ENCODE measurements at regions not wholly inside any gene's neighbourhood (a gene's known extent, or its start where the extent isn't known, plus 50 kb on each side); places are given as distances from the start of the nearest gene placed in this dataset.

- Histone ChIP-seq H3K4me2 (ENCODE audit: low read length) (no peak overlapping the region), H3K79me2 (ENCODE audit: insufficient read depth, low read length) (no peaks in the 10 kb centered on the region), H3K9ac (ENCODE audit: low read length) (no peak overlapping the region), H3K27me3 (ENCODE audit: insufficient read depth, low read length) (no peaks in the 10 kb centered on the region), H3K4me1 (ENCODE audit: control insufficient read depth in 1 of 2, insufficient read depth in 2 of 2, low read length in 2 of 2) (no peaks in the 10 kb centered on the region), H3K27ac (ENCODE audit: low read depth, low read length) (no peak overlapping the region), H2AFZ (ENCODE audit: low read depth, low read length, poor library complexity, severe bottlenecking) (no peak overlapping the region), H3K36me3 (ENCODE audit: control insufficient read depth in 1 of 2, insufficient read depth in 2 of 2, low read length in 2 of 2) (no peaks in the 10 kb centered on the region), H4K20me1 (ENCODE audit: insufficient read depth) (no peaks in the 10 kb centered on the region), H3K4me3 (replicated peaks in 1 of 2; ENCODE audit: low read depth in 1 of 2, low read length in 2 of 2) (no peak overlapping the region), H3K9me2 (ENCODE audit: insufficient read depth) (no peaks in the 10 kb centered on the region), H3K9me3 (ENCODE audit: control insufficient read depth in 1 of 2, insufficient read depth in 1 of 2, low read depth in 1 of 2, low read length in 2 of 2) (peaks cover 0 to 19% of the 10 kb centered on the region in 2 experiments; a peak in 2 of 4 replicates)
- DNase-seq (ENCODE audit: low read depth, low spot score): no peak
- intact Hi-C loops (cut with micrococcal nuclease): no loop called here
- no peak for ATAC-seq
- CTCF ChIA-PET: no interaction called here
- no TSS peak for BruUV-seq (replicated peaks)
- RAD21 ChIA-PET (ENCODE audit: low non-redundant PET in 1 of 2, low total read pairs in 2 of 2, uncharacterized antibody in 2 of 2, unreplicated experiment in 2 of 2): no interaction called here
- TF ChIP-seq CEBPB (IDR thresholded peaks at IDR 0.05; ENCODE audit: low read depth): no peak
- TF ChIP-seq SIN3A (IDR thresholded peaks at IDR 0.05; ENCODE audit: low read depth): no peak
- TF ChIP-seq SP1 (IDR thresholded peaks at IDR 0.05; ENCODE audit: low read depth): no peak
- no peak for TF ChIP-seq ZNF274 (IDR thresholded peaks at IDR 0.05; ENCODE audit: low read depth, low read length)
- no peak for TF ChIP-seq JUND (IDR thresholded peaks at IDR 0.05)
- TF ChIP-seq EZH2 (IDR thresholded peaks at IDR 0.05): no peak
- POLR2A ChIA-PET: no interaction called here
Measured at GRCh38 chr9:1254071-1254470, 203.9 kb downstream of the DMRT2 start.

GRCh38 chr9:1256178-1256577 is 206.0 kb downstream of the DMRT2 start:
- Histone ChIP-seq H3K4me2 (ENCODE audit: low read length) (no peak overlapping the region), H3K4me3 (replicated peaks in 1 of 2; ENCODE audit: low read depth in 1 of 2, low read length in 2 of 2) (no peak overlapping the region), H3K9ac (ENCODE audit: low read length) (no peak overlapping the region), H3K79me2 (ENCODE audit: insufficient read depth, low read length) (no peaks in the 10 kb centered on the region), H2AFZ (ENCODE audit: low read depth, low read length, poor library complexity, severe bottlenecking) (no peak overlapping the region), H3K9me3 (ENCODE audit: control insufficient read depth in 1 of 2, insufficient read depth in 1 of 2, low read depth in 1 of 2, low read length in 2 of 2) (peaks cover 0 to 14% of the 10 kb centered on the region in 2 experiments; a peak in 2 of 4 replicates), H3K27ac (ENCODE audit: low read depth, low read length) (no peak overlapping the region), H3K4me1 (ENCODE audit: control insufficient read depth in 1 of 2, insufficient read depth in 2 of 2, low read length in 2 of 2) (no peaks in the 10 kb centered on the region), H3K36me3 (ENCODE audit: control insufficient read depth in 1 of 2, insufficient read depth in 2 of 2, low read length in 2 of 2) (no peaks in the 10 kb centered on the region), H4K20me1 (ENCODE audit: insufficient read depth) (no peaks in the 10 kb centered on the region), H3K27me3 (ENCODE audit: insufficient read depth, low read length) (no peaks in the 10 kb centered on the region), H3K9me2 (ENCODE audit: insufficient read depth) (no peaks in the 10 kb centered on the region)
- DNase-seq (ENCODE audit: low read depth, low spot score) (no peak), ATAC-seq (no peak)
- BruUV-seq (replicated peaks): no TSS peak
- TF ChIP-seq POLR2A (IDR thresholded peaks at IDR 0.05; ENCODE audit: borderline replicate concordance, extremely low read depth, insufficient read depth, insufficient read length) (no peak), POLR2AphosphoS5 (IDR thresholded peaks at IDR 0.05; ENCODE audit: low read depth, low read length) (no peak), CEBPB (IDR thresholded peaks at IDR 0.05; ENCODE audit: low read depth) (no peak), EGR1 (IDR thresholded peaks at IDR 0.05; ENCODE audit: low read depth) (no peak), MAX (IDR thresholded peaks at IDR 0.05) (no peak), EZH2phosphoT487 (IDR thresholded peaks at IDR 0.05; ENCODE audit: borderline replicate concordance) (no peak), CTCF (IDR thresholded peaks at IDR 0.05 in 2 of 3, conservative IDR thresholded peaks at IDR 0.05 in 1 of 3; ENCODE audit: borderline replicate concordance in 1 of 3, insufficient read depth in 1 of 3, low read depth in 2 of 3, low read length in 2 of 3) (no peak), REST (IDR thresholded peaks at IDR 0.05; ENCODE audit: low read depth) (no peak), FOSL1 (IDR thresholded peaks at IDR 0.05; ENCODE audit: low read depth) (no peak), ZNF274 (IDR thresholded peaks at IDR 0.05; ENCODE audit: low read depth, low read length) (no peak)
- intact Hi-C loops (cut with micrococcal nuclease): no loop called here
- ChIA-PET RAD21 (ENCODE audit: low non-redundant PET in 1 of 2, low total read pairs in 2 of 2, uncharacterized antibody in 2 of 2, unreplicated experiment in 2 of 2) (no interaction called here), CTCF (no interaction called here), POLR2A (no interaction called here)

Data from HCT116 (cell line).